Mammary epithelial cell (primary cell): ENCODE measurements at regions not wholly inside any gene's neighbourhood (a gene's known extent, or its start where the extent isn't known, plus 50 kb on each side); places are given as distances from the start of the nearest gene placed in this dataset.

Experiments
- EZH2 ChIP-seq: IDR thresholded peaks from 2 replicates; pipeline ENCODE4 v1.6.1; 2012; ENCODE audit warnings: low read length, inconsistent platforms, borderline replicate concordance
- TF ChIP-seq, protein P1 (sequence below), 2 donors: IDR thresholded peaks in 1 of 2; conservative IDR thresholded peaks in 1 of 2; 2 replicates each; pipeline ENCODE4 v1.5.1; 2011 to 2012; ENCODE audit warnings: inconsistent platforms in 2 of 2, low read length in 2 of 2, mild to moderate bottlenecking in 2 of 2, control low read depth in 1 of 2, low read depth in 1 of 2; ENCODE audit not compliant: insufficient read depth in 1 of 2; ENCODE audit errors: extremely low read depth in 1 of 2

DNA sequence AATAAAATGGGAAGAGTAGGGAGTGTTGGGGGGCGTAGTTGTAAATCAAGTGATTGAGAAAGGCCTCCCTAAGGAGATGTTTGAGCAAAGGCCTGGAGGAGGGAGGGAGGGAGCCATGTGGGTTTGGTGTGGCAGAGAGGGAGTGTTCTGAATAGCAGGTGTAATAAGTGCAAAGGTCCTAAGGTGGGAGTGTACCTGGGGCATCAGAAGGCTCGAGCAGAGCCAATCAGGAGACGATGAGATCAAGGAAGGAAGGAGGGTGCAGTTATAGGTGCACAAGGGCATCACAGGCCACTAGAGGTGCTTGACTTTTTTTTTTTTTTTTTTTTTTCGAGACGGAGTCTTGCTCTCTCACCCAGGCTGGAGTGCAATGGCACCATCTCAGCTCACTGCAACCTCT is 77.9 kb upstream of the PLXNC1 start:
- TF ChIP-seq, protein P1, sequence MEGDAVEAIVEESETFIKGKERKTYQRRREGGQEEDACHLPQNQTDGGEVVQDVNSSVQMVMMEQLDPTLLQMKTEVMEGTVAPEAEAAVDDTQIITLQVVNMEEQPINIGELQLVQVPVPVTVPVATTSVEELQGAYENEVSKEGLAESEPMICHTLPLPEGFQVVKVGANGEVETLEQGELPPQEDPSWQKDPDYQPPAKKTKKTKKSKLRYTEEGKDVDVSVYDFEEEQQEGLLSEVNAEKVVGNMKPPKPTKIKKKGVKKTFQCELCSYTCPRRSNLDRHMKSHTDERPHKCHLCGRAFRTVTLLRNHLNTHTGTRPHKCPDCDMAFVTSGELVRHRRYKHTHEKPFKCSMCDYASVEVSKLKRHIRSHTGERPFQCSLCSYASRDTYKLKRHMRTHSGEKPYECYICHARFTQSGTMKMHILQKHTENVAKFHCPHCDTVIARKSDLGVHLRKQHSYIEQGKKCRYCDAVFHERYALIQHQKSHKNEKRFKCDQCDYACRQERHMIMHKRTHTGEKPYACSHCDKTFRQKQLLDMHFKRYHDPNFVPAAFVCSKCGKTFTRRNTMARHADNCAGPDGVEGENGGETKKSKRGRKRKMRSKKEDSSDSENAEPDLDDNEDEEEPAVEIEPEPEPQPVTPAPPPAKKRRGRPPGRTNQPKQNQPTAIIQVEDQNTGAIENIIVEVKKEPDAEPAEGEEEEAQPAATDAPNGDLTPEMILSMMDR (conservative IDR thresholded peaks at IDR 0.05 in 1 of 2, IDR thresholded peaks at IDR 0.05 in 1 of 2; ENCODE audit: extremely low read depth in 1 of 2, insufficient read depth in 1 of 2, low read depth in 1 of 2, low read length in 2 of 2): no peak
- no peak for TF ChIP-seq EZH2
